DND-41 (cell line): ENCODE measurements at regions not wholly inside any gene's neighbourhood (a gene's known extent, or its start where the extent isn't known, plus 50 kb on each side); places are given as distances from the start of the nearest gene placed in this dataset.

Source experiments
- ATAC-seq: fragments of 200-7000 bp; cut with Tn5 transposase; 3 replicates; pipeline ENCODE4 v1.9.1; 2021; ENCODE audit warnings: low read depth; ENCODE audit not compliant: insufficient read depth
- DNase-seq: peaks from one replicate; pipeline ENCODE4 v3.0.0-alpha.2; 2020
- H2AFZ ChIP-seq: 2 replicates; pipeline ENCODE4 v1.6.0; 2012; ENCODE audit warnings: low read depth, low read length
- H3K27ac ChIP-seq: 2 replicates; pipeline ENCODE4 v1.5.1; 2012; ENCODE audit warnings: low read length, inconsistent platforms
- H3K27me3 ChIP-seq: fragments of 200-600 bp; sonication (generic); 2 replicates; pipeline ENCODE4 v1.6.0; 2012; ENCODE audit warnings: low read length, mild to moderate bottlenecking, inconsistent platforms; ENCODE audit not compliant: insufficient read depth, poor library complexity
- H3K36me3 ChIP-seq: 2 replicates; pipeline ENCODE4 v1.5.1; 2012; ENCODE audit warnings: low read length, inconsistent platforms; ENCODE audit not compliant: insufficient read depth
- H3K4me1 ChIP-seq: 2 replicates; pipeline ENCODE4 v1.5.1; 2012; ENCODE audit warnings: mild to moderate bottlenecking, low read length; ENCODE audit not compliant: insufficient read depth
- H3K4me2 ChIP-seq: 2 replicates; pipeline ENCODE4 v1.6.0; 2012; ENCODE audit warnings: mild to moderate bottlenecking, moderate library complexity, low read length, inconsistent platforms; ENCODE audit not compliant: insufficient read depth
- H3K4me3 ChIP-seq, 2 experiments: fragments of 200-600 bp in 1 of 2; shearing (Covaris generic) in 1 of 2; 2 replicates each; pipeline ENCODE4 v1.5.1; 2012 to 2016; ENCODE audit warnings: inconsistent platforms in 2 of 2, low read length in 2 of 2, mild to moderate bottlenecking in 2 of 2, low read depth in 1 of 2, moderate library complexity in 1 of 2
- H3K79me2 ChIP-seq: 2 replicates; pipeline ENCODE4 v1.6.0; 2012; ENCODE audit warnings: low read length, inconsistent platforms; ENCODE audit not compliant: insufficient read depth
- H3K9ac ChIP-seq: 2 replicates; pipeline ENCODE4 v1.6.0; 2012; ENCODE audit warnings: low read depth, mild to moderate bottlenecking, inconsistent platforms, low read length, moderate library complexity
- H3K9me3 ChIP-seq: 2 replicates; pipeline ENCODE4 v1.5.1; 2012; ENCODE audit warnings: low read length, moderate library complexity, mild to moderate bottlenecking, inconsistent platforms; ENCODE audit not compliant: insufficient read depth, severe bottlenecking
- H4K20me1 ChIP-seq: 2 replicates; pipeline ENCODE4 v1.6.0; 2012; ENCODE audit warnings: low read length; ENCODE audit not compliant: insufficient read depth
- EZH2 ChIP-seq: IDR thresholded peaks from 3 replicates; pipeline ENCODE4 v1.6.1; 2012; ENCODE audit warnings: borderline replicate concordance, low read depth, mild to moderate bottlenecking, moderate library complexity, low read length, inconsistent platforms; ENCODE audit not compliant: severe bottlenecking
- TF ChIP-seq, protein P1 (sequence below): IDR thresholded peaks from 2 replicates; pipeline ENCODE4 v1.5.1; 2012; ENCODE audit warnings: borderline replicate concordance, low read length, moderate library complexity, mild to moderate bottlenecking; ENCODE audit not compliant: poor library complexity, severe bottlenecking; ENCODE audit errors: extremely low read depth

- H3K9ac ChIP-seq = no peak overlapping the region
- H3K27ac ChIP-seq = no peak overlapping the region
- no peaks in the 10 kb centered on the region for H3K36me3 ChIP-seq
- no peak overlapping the region for H2AFZ ChIP-seq
- no peak overlapping the region for H3K4me2 ChIP-seq
- DNase-seq = no peak
- no peaks in the 10 kb centered on the region for H3K27me3 ChIP-seq
- no peak overlapping the region for H3K4me3 ChIP-seq
- no peaks in the 10 kb centered on the region for H3K79me2 ChIP-seq
- H3K9me3 ChIP-seq = no peaks in the 10 kb centered on the region
- ATAC-seq = no peak
- no peaks in the 10 kb centered on the region for H3K4me1 ChIP-seq
- TF ChIP-seq EZH2 = no peak
- TF ChIP-seq, protein P1, sequence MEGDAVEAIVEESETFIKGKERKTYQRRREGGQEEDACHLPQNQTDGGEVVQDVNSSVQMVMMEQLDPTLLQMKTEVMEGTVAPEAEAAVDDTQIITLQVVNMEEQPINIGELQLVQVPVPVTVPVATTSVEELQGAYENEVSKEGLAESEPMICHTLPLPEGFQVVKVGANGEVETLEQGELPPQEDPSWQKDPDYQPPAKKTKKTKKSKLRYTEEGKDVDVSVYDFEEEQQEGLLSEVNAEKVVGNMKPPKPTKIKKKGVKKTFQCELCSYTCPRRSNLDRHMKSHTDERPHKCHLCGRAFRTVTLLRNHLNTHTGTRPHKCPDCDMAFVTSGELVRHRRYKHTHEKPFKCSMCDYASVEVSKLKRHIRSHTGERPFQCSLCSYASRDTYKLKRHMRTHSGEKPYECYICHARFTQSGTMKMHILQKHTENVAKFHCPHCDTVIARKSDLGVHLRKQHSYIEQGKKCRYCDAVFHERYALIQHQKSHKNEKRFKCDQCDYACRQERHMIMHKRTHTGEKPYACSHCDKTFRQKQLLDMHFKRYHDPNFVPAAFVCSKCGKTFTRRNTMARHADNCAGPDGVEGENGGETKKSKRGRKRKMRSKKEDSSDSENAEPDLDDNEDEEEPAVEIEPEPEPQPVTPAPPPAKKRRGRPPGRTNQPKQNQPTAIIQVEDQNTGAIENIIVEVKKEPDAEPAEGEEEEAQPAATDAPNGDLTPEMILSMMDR = no peak
- no peaks in the 10 kb centered on the region for H4K20me1 ChIP-seq
These were observed 411.1 kb downstream of the ACTL7B start for GRCh38 chr9:108444400-108445358.

- H3K9ac ChIP-seq = no peak overlapping the region
- no peak overlapping the region for H3K4me2 ChIP-seq
- no peak for DNase-seq
These were observed 412.0 kb downstream of the ACTL7B start for GRCh38 chr9:108443741-108444140.

DNA sequence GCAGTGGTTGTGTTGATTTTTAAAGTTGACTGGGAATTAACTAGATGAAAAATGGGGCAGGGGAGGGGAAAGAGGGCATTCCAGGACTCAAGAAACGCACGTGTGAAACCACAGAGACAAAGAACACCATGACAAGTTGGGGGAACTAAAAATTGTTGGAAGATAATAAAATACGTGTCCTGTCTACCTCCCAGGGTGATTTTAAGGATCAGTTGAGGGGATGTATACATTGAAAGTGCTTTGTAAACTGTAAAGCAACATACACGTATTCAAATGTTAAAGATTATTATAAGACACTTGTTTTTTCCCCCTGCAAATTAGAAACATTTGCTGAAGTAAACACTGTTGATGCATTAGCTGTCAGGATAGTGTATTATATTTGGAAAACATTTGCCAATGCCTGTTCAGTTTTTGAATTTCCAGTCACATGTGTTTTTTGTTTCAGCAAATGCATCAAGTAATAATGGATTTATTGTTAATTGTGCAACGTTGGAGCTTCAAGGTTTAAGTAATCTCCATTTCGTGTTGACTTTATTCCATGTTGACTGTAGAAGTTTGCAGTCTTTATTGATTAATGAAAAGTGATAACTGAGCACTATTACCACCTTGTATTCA, 412.7 kb downstream of the ACTL7B start:
- Histone ChIP-seq H3K9me3 (no peaks in the 10 kb centered on the region), H3K27ac (no peak overlapping the region)

More at GRCh38 chr9:108443741-108444140, 412.0 kb downstream of the ACTL7B start:
- H2AFZ ChIP-seq = no peak overlapping the region
- H4K20me1 ChIP-seq = no peaks in the 10 kb centered on the region
- H3K4me1 ChIP-seq = no peaks in the 10 kb centered on the region
- no peak overlapping the region for H3K4me3 ChIP-seq
- no peaks in the 10 kb centered on the region for H3K79me2 ChIP-seq
- ATAC-seq = no peak
- H3K9me3 ChIP-seq = no peaks in the 10 kb centered on the region
- H3K27me3 ChIP-seq = no peaks in the 10 kb centered on the region
- no peaks in the 10 kb centered on the region for H3K36me3 ChIP-seq
- TF ChIP-seq, protein P1 = no peak
- no peak for TF ChIP-seq EZH2
- no peak overlapping the region for H3K27ac ChIP-seq

More for the DNA sequence above, 412.7 kb downstream of the ACTL7B start:
- H3K79me2 ChIP-seq = no peaks in the 10 kb centered on the region
- no peak overlapping the region for H3K4me3 ChIP-seq
- no peak overlapping the region for H2AFZ ChIP-seq
- H4K20me1 ChIP-seq = no peaks in the 10 kb centered on the region
- no peak for ATAC-seq
- no peak for DNase-seq
- H3K4me1 ChIP-seq = no peaks in the 10 kb centered on the region
- TF ChIP-seq, protein P1 = no peak
- no peak for TF ChIP-seq EZH2
- H3K36me3 ChIP-seq = no peaks in the 10 kb centered on the region
- no peaks in the 10 kb centered on the region for H3K27me3 ChIP-seq
- H3K4me2 ChIP-seq = no peak overlapping the region
- no peak overlapping the region for H3K9ac ChIP-seq
